Fibroblast of peridontal ligament (primary cell): ENCODE measurements at regions not wholly inside any gene's neighbourhood (a gene's known extent, or its start where the extent isn't known, plus 50 kb on each side); places are given as distances from the start of the nearest gene placed in this dataset.

Experiments used
- DNase-seq: peaks from one replicate; pipeline ENCODE4 v3.0.0-alpha.2; 2010; ENCODE audit errors: extremely low read depth

DNA sequence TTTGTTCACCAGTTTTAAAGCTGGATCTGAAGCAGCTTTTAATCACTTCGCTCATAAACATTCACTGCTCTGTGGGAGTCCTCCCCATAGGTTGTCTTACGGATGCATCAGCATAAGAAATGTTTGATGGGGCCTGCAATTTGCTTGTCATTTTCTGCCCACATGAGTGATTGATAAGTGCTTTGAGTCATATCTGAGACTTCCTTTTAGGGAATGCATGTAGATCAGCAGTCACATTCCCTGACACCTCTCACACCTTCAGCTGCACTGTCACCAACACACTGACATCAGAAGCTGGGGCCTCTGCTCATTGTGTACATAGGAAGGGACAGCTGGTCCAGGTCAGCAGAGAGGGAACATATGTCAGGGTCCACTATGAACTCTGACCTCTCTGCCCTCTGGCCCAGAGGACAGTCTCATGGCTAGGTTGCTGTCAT lies 84.1 kb upstream of the SPATA31D4 start:
- no peak for DNase-seq

DNA sequence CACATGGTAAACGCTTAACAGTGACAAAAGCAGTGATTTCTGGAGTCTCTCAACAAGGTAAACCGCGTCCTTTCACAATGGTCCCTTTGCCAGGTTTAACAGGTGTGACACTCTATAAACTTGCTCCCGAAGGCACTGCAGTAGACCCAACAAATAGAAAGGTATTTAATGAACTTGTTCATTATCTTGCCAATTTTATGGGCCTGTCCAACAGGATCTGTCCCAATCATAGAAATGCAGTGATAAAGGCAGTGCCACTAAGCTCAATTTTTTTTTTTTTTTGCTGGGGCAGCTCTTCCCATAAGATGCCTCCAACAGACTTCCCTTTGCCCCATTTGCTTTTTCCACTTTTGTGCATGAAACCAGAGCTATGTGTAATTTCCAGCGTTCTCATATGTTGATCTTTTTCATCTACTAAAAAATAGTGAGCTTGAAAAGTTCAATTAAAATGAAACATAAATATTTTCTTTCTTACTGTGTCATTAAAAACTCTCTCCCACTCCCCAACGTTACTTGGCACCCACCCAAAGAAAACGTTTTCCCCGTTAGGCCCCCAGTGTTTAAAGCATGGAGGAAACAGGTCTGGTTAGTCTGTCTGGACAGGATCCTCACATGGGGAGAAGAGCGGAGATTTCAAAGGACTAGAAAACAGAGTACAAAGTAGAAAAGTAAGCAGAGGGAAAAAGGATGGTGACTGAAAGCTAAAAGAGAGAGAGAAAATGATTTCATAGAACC lies 80.9 kb upstream of the SPATA31D4 start:
- DNase-seq = no peak

DNA sequence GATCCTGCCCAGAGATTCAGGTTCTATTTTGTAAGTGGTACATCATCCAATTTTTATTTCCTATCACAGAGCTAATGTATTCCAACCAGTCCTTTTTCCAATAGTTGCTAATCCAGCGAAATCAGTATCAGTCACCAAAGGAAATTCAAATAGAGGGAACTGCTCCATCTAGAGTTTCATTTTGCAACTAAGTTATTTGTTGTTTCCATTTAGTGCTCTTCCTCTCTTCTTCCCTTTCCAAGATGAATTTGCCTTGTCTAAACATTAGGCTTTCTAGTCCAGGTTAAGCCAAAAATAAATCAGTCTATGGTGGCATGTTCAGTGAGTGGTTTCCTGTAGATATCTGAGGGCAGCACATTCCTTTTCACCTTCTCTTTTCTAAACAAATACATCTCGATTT lies 79.8 kb upstream of the SPATA31D4 start:
- peak; percentile 78 for DNase-seq

DNA sequence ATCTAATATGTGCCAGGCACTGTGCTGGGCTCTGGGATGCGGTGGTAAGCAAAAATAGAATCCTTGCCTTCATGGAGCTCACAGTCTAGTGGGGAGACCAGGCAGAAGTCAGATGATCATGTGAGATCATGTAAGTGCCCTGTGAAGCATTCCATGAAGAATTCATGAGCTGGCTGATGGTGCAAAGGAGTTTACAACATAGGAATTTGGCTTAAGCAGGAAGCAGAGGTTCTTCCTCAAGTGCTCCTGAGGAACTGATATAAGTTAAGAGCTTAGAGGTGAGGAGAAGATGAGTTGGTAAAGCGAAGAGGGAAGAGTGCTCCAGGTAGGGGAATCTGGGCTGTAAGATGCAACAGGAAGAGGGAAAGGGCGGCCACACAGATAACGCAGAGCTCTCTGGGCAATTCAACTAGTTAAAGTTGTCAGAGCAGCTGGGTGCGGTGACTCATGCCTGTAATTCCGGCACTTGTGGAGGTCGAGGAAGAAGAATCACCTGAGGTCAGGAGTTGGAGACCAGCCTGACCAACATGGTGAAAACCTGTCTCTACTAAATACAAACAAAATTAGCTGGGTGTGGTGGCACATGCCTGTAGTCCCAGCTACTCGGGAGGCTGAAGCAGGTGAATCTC lies 78.5 kb upstream of the SPATA31D4 start:
- no peak for DNase-seq

DNA sequence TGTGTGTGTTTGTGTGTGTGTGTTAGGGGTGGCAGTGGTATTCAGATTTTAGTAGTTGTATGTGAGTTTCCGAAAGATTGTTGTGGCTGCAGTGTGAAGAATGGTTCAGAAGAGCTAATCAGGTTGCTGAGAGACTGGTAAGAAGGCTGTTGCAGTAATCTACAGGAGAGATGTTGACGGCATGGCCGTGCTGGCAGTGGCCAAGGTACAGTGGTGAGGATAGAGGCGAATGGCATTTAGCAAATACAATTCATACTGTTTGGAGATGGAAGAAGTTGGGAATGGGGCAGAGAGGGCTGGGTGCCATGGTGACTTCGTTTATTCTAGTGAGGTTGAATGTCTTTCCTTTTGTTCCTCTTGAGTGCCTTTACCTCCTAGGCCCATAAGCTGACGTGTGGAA lies 77.5 kb upstream of the SPATA31D4 start:
- DNase-seq = no peak

DNA sequence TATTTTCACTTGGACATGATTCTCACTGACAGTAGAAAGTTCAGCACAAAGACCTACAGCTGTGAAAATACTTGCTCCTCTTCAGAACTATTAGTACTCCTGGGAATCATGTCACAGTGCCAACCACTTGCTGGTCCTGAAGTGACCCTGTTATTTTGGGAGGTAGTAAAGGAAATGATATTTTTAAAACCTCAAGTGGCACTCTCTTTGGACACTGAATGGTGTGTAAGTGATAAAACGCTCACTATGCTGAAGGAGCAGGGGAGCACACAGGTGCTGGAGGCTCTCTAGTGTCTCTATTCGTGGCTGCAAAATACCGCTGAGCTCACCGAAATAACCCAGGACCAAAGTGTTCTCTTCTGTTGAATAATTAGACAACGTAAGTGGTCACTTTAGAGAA lies 76.9 kb upstream of the SPATA31D4 start:
- DNase-seq = no peak

DNA sequence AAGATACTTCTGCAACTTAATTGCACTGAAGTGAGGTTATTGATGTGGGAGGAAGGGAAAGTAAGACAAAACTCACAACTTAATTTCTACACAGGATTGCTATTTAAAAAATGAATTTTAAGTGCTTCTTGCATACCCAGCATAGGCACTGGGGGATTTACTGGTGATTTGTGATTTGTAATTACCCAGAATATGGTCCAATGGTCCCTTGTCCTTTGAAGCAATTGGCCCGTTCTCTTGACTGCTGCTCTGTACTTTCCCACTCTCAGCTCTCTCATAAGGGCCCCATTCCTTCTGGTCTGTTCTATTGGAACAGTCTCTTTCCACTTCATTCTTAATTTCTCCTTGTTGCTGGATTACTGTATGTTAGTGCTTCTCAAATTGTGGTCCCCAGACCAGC lies 75.4 kb upstream of the SPATA31D4 start:
- no peak for DNase-seq

DNA sequence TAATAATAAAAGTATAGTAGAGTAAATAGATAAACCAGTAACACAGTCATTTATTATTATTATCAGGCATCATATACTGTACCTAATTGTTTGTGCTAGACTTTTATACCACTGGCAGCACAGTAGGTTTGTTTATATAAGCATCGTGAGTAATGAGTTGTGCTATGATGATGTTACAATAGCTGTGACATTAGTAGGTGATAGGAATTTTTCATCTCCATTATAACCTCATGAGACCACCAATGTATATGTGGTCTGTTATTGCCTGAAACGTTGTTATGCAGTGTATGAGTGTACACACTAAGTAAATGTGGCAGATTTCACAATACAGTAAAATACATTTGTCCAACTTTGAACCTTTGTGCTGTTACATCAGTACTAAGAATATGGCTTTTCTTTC lies 72.7 kb upstream of the SPATA31D4 start:
- peak; percentile 49 for DNase-seq

DNA sequence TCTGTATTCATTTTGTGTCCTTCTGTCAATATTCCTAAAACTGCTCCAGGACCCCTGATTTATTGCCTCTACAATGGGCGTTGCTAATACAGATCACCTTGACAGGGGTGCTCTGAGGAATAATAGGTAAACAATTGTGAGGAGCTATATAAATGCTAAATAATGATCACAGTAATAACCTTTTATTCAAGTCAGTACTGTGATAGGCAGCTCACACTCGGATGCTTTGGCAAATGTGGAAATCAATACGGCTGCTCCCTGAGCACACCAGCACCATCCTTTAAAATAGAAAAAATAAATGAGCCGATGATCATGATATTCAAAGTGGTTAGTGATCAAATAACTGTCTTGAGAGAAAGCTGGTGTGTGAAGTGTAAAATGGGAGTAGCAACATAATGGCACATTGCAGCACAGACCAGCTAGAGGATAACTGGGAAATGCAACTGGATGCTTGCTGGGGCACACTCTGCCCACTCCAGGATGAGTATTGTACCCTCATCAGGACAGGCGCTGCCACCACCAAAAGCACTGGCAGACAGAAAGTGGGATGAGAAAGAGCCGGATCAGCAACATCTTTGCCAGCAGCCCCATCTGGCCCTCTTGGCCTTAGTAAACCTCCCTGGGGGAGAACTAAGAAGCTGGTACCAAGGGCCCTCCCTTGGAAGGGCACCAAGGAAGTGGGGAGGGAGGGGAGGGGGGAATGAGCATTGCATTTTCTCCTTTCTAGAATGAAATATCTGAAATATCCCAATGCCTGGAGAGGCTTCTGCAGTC lies 69.4 kb upstream of the SPATA31D4 start:
- no peak for DNase-seq

DNA sequence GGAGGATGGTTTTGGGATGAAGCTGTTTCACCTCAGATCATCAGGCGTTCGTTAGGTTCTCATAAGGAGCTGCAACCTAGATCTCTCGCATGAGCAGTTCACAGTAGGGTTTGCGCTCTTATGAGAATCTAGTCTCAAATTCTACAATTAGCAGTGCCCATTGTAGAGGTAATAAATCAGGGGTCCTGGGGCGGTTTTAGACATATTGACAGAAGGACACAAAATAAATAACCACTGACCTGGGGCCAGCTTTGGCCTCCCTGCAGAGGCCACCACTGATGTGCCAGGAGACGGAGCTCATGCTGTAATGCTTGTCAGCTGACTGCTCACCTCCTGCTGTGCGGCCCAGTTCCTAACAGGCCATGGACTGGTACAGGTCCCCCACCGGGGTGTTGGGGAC lies 67.6 kb upstream of the SPATA31D4 start:
- no peak for DNase-seq

DNA sequence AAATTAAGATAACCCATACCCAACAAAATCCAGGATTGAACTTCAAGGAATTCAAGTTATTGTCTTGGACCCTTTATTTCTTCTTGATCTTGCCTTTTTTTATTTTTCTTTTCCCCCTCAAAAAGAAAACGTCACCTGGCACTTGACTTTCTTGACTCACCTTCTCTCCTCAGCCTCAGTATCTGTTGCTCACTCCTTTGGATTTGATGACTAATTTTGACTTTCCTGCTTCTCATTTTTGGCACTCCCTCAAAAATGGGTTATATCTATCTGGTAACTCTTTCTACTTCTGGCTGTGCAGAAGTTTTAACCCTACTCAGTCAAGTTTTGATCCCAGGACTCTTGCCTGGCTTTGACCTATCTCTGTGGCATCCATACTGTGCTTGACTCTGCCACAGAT lies 66.6 kb upstream of the SPATA31D4 start:
- DNase-seq = peak; percentile 65

DNA sequence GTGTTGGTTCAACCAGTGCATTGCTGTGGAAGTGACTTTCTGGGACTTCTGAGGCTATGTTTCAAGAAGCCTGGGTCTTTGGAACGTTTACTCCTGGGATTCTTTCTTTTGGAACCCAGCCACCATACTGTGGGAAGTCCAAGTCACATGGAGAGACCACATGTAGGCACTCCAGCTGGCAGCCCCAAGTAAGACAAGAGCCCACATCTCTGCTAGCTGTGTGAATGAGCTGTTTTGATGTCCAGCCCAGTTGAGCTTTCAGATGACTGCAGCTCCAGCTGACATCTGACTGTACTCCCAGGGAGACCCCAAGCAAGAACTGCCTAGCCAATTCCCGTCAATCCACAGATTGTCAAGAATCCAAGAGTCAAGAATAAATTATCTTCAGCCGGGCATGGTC lies 60.1 kb upstream of the SPATA31D4 start:
- peak; percentile 33 for DNase-seq

DNA sequence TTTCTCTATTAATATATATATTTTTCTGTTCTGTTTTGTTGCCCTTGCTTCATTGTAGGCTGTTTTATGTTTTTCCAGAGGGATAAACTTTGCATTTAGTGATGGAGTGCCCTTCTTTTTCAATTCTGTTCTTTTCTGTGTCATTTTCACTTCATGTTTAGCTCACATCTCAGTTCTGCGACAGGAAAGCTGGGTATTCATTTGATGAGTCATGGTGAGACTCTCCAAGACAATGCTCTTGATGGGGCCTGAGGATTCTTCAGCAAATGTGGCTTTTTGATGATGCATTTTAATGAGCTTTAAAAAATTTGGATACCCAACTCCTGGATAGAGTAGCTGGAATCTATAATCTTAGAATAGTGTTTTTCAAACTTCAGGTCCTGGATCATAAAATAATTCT lies 56.5 kb upstream of the SPATA31D4 start:
- DNase-seq = peak; percentile 66

DNA sequence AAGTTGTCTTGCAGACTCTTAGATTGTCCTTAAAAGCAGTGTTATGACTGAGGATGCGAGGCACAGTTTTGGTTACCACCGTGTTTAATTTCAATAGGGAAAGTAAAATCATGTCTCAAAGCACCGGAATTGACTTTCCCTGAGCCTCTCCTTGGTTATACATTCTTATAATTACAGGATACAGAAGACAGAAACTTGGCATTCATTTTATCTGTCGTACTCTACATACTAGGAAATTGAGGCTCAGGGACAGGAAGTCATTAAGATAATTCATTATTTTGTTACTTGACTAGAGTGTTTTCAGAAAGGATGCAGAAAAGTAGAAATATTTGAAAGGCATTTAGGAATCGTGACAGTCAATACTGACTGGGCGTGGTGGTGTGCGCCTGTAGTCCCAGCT lies 54.0 kb upstream of the SPATA31D4 start:
- no peak for DNase-seq

DNA sequence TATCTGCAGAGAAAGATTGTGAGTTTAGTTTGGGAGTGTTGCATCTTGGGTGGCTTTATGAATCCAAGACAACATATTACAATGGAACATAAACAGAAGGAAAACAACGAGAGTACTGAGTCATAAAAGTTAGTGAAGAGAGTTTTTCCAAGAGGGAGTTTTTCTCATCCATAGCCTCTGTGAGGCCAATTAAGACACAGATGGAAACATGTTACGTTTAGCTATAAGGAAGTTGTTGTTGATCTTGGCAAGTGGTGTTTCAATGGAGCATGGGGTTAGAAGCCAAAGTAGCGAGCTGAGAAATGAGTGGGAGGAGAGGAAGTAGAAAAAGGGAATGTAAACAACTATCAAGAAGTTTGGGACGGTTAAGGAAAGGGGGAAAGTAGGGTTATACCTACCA lies 53.3 kb upstream of the SPATA31D4 start:
- DNase-seq = peak; percentile 82

DNA sequence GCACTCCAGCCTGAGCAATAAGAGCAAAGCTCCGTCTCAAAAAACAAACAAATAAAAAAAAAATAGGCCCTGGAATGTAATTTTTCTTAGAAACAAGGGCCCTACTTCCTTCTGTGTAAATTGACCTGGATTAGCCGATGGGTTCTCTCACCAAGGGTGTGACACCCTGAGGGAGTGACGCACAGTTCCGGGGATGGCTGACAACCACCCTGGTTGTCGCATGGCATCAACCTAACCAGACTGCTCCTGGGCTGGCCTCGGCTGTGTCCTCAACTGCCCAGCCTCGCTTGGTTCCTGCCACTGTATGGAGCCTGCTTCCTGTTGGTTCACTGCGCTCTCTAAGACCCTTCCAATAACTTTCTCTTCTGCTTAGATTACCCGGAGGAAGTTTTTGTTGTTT lies 51.2 kb upstream of the SPATA31D4 start:
- DNase-seq = no peak
